ENCODE measurements at regions not wholly inside any gene's neighbourhood (a gene's known extent, or its start where the extent isn't known, plus 50 kb on each side); places are given as distances from the start of the nearest gene placed in this dataset.
"Not testable (repeated sequence)": the region's sequence is repeated elsewhere in the genome, so short reads cannot be mapped to it uniquely, and the experiment has no call there.

- DNase-seq = no peak
Measured at GRCh38 chr15:79769933-79770759, 126.7 kb downstream of the MTHFS start.

DNA sequence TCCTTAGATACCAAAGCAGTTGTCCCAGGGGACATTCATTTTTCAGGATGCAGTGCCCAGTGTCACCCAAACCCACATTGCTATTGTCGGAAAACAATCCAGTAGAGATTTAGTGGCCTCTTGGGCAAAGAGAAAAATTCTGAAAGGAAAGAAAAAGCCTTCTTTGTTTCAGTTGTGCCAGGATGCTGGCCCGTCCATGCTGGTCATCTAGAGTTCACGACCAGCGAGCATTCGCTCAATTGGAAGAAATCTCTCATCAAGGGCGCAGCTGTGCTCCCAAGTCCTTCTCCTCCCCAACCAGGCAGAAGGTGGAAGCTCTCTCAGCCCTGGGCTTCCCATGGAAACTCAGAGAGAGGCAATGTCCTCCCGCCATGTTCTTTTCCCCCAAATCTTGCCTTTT is 123.7 kb downstream of the MTHFS start:
- no peak for DNase-seq

DNA sequence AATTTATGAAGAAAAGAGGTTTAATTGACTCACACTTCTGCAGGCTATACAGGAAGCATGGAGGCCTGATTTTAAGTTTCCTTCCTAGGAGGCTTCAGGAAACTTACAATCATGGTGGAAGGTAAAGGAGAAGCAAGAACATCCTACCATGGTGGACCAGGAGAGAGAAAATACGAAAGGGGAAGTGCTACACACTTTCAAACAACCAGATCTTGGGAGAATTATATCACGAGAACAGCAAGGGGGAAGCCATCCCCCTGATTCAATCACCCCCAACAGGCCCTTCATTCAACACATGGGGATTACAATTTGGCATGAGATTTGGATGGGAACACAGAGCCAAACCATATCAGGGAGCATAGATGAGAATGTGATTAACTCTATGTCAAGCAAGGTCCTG is 121.0 kb downstream of the MTHFS start:
- DNase-seq = no peak

- DNase-seq = no peak
Measured at GRCh38 chr15:79777916-79778315, 118.9 kb downstream of the MTHFS start.

DNA sequence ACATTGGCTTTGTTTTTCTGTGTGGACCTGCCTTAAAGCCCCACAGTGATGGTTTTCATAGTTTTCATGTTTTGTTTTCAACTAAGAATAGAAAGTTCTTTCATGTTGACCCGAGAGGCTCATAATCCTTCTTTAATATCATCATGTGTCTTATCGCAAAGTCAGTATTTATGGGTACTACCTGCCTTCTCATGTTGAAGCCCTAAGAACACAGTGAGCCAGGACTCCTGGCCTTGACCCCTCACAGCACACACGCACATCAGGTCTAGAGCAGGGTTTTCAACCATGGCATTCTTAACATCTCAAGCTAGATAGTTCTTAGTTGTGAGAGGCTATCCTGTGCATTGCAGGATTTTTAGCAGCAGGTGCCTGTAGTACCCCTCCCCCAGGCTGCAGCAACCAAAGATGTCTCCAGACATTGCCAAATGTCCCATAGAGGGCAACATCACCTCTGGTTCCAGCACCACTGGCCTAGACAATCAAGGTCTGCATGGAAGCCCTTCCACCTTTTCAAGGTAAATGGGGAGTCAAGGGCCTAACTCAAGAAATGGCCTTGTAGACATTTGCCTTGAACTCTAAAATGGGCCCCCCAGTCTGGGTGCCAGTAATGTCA is 118.3 kb downstream of the MTHFS start:
- no peak for DNase-seq

- DNase-seq = no peak
Measured at GRCh38 chr15:79779746-79780145, 117.1 kb downstream of the MTHFS start.

- not testable (repeated sequence) for DNase-seq
Measured at GRCh38 chr15:79782307-79782706, 114.5 kb downstream of the MTHFS start.

Measured in hippocampal formation (tissue), 2 donors.